ENCODE measurements at regions not wholly inside any gene's neighbourhood (a gene's known extent, or its start where the extent isn't known, plus 50 kb on each side); places are given as distances from the start of the nearest gene placed in this dataset.

- ATAC-seq (no peak), DNase-seq (ENCODE audit: low read depth, low spot score) (no peak)
- H3K4me1 ChIP-seq (ENCODE audit: control insufficient read depth, insufficient read depth, low read length) = no peaks in the 10 kb centered on the region
- no peaks in the 10 kb centered on the region for H3K9me3 ChIP-seq (ENCODE audit: control insufficient read depth, insufficient read depth, low read depth, low read length)
- no TSS peak for BruUV-seq (replicated peaks)
- peaks cover 5% of the 10 kb centered on the region for H3K27me3 ChIP-seq (ENCODE audit: control insufficient read depth, insufficient read depth, low read length)
- CTCF ChIA-PET = no interaction called here
- no peak overlapping the region for H3K27ac ChIP-seq (ENCODE audit: low read length)
- no peaks in the 10 kb centered on the region for H3K36me3 ChIP-seq (ENCODE audit: control insufficient read depth, insufficient read depth, low read length)
- POLR2A ChIA-PET = no interaction called here
- no peak overlapping the region for H3K4me3 ChIP-seq (ENCODE audit: low read depth in 2 of 2, low read length in 2 of 2)
- in situ Hi-C loops (cut with HindIII; ENCODE audit: low pct_unique_long_range_greater_than_20kb, low sequenced_read_pairs) = no loop called here
- TF ChIP-seq, protein P1, sequence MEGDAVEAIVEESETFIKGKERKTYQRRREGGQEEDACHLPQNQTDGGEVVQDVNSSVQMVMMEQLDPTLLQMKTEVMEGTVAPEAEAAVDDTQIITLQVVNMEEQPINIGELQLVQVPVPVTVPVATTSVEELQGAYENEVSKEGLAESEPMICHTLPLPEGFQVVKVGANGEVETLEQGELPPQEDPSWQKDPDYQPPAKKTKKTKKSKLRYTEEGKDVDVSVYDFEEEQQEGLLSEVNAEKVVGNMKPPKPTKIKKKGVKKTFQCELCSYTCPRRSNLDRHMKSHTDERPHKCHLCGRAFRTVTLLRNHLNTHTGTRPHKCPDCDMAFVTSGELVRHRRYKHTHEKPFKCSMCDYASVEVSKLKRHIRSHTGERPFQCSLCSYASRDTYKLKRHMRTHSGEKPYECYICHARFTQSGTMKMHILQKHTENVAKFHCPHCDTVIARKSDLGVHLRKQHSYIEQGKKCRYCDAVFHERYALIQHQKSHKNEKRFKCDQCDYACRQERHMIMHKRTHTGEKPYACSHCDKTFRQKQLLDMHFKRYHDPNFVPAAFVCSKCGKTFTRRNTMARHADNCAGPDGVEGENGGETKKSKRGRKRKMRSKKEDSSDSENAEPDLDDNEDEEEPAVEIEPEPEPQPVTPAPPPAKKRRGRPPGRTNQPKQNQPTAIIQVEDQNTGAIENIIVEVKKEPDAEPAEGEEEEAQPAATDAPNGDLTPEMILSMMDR (IDR thresholded peaks at IDR 0.05) = no peak
- TF ChIP-seq TCF7L2 (IDR thresholded peaks at IDR 0.05; ENCODE audit: low read depth, low read length) (no peak), POLR2AphosphoS5 (IDR thresholded peaks at IDR 0.05; ENCODE audit: low read depth, low read length) (no peak), SIN3A (IDR thresholded peaks at IDR 0.05; ENCODE audit: borderline replicate concordance, insufficient read depth, low read depth, low read length) (no peak)
- TF ChIP-seq, protein P2, sequence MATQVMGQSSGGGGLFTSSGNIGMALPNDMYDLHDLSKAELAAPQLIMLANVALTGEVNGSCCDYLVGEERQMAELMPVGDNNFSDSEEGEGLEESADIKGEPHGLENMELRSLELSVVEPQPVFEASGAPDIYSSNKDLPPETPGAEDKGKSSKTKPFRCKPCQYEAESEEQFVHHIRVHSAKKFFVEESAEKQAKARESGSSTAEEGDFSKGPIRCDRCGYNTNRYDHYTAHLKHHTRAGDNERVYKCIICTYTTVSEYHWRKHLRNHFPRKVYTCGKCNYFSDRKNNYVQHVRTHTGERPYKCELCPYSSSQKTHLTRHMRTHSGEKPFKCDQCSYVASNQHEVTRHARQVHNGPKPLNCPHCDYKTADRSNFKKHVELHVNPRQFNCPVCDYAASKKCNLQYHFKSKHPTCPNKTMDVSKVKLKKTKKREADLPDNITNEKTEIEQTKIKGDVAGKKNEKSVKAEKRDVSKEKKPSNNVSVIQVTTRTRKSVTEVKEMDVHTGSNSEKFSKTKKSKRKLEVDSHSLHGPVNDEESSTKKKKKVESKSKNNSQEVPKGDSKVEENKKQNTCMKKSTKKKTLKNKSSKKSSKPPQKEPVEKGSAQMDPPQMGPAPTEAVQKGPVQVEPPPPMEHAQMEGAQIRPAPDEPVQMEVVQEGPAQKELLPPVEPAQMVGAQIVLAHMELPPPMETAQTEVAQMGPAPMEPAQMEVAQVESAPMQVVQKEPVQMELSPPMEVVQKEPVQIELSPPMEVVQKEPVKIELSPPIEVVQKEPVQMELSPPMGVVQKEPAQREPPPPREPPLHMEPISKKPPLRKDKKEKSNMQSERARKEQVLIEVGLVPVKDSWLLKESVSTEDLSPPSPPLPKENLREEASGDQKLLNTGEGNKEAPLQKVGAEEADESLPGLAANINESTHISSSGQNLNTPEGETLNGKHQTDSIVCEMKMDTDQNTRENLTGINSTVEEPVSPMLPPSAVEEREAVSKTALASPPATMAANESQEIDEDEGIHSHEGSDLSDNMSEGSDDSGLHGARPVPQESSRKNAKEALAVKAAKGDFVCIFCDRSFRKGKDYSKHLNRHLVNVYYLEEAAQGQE (IDR thresholded peaks at IDR 0.05; ENCODE audit: insufficient read depth in 1 of 2, low read depth in 2 of 2, low read length in 1 of 2) = no peak
- intact Hi-C loops (cut with micrococcal nuclease; ENCODE audit: unreplicated experiment) = loop anchor here (10.0 kb wide), 1 partner anchor 777 kb away; no protein-coding TSS in a partner anchor
Observed at GRCh38 chr2:65647249-65647842, 214.9 kb upstream of the SPRED2 start.

GRCh38 chr2:65640793-65641103, 208.3 kb upstream of the SPRED2 start:
- H3K27ac ChIP-seq (ENCODE audit: low read length) = no peak overlapping the region
- no TSS peak for BruUV-seq (replicated peaks)
- ChIA-PET CTCF (interaction anchor here (1.2 kb wide), 1 partner anchor 175 kb away, joined by 3 read pairs; no protein-coding TSS in a partner anchor), POLR2A (no interaction called here)
- H3K4me3 ChIP-seq (ENCODE audit: low read depth in 2 of 2, low read length in 2 of 2) = 0 out of 4 replicates have a peak overlapping the region, but pooled peaks of 1 of the 2 experiments have one; percentile 24
- DNase-seq (ENCODE audit: low read depth, low spot score) (no peak), ATAC-seq (no peak)
- peaks cover 31% of the 10 kb centered on the region for H3K27me3 ChIP-seq (ENCODE audit: control insufficient read depth, insufficient read depth, low read length)
- no peaks in the 10 kb centered on the region for H3K9me3 ChIP-seq (ENCODE audit: control insufficient read depth, insufficient read depth, low read depth, low read length)
- H3K4me1 ChIP-seq (ENCODE audit: control insufficient read depth, insufficient read depth, low read length) = peaks cover 6% of the 10 kb centered on the region; the same call in 1 of the 2 replicates
- in situ Hi-C loops (cut with HindIII; ENCODE audit: low pct_unique_long_range_greater_than_20kb, low sequenced_read_pairs) (no loop called here), intact Hi-C loops (cut with micrococcal nuclease; ENCODE audit: unreplicated experiment) (loop anchor here (2.0 to 10.0 kb wide), 3 partner anchors 70 to 932 kb away; no protein-coding TSS in a partner anchor)
- TF ChIP-seq, protein P1 (IDR thresholded peaks at IDR 0.05) = peak; percentile 62
- TF ChIP-seq POLR2AphosphoS5 (IDR thresholded peaks at IDR 0.05; ENCODE audit: low read depth, low read length) = no peak
- H3K36me3 ChIP-seq (ENCODE audit: control insufficient read depth, insufficient read depth, low read length) = no peaks in the 10 kb centered on the region

All from Panc1 (cell line).